Right lung (tissue), 2 donors: ENCODE measurements at regions not wholly inside any gene's neighbourhood (a gene's known extent, or its start where the extent isn't known, plus 50 kb on each side); places are given as distances from the start of the nearest gene placed in this dataset.
"Not testable (repeated sequence)": the region's sequence is repeated elsewhere in the genome, so short reads cannot be mapped to it uniquely, and the experiment has no call there.

Source experiments
- DNase-seq, 2 donors: peaks; one replicate each; pipeline ENCODE4 v3.0.0-alpha.2; 2013

DNA sequence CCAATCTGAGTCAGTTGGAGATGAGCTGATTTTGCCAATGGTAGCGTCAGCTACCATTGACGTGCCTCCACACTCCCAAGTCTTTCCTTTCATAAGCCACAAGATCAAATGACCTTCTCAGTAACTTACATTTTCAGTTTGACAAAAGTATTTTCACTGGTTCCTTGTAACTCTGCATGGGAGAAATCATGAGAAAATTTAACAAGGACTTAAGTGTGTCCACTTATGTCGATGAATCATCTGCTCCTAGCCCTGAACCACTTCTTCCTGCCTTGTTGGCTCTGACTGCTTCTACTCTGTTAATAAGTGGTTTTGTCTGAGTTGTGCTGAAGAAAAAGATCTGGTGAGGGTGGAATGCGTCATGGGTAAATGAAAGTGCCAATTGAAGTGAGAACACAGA is 101.2 kb downstream of the NFKBIZ start:
- DNase-seq, result no peak

DNA sequence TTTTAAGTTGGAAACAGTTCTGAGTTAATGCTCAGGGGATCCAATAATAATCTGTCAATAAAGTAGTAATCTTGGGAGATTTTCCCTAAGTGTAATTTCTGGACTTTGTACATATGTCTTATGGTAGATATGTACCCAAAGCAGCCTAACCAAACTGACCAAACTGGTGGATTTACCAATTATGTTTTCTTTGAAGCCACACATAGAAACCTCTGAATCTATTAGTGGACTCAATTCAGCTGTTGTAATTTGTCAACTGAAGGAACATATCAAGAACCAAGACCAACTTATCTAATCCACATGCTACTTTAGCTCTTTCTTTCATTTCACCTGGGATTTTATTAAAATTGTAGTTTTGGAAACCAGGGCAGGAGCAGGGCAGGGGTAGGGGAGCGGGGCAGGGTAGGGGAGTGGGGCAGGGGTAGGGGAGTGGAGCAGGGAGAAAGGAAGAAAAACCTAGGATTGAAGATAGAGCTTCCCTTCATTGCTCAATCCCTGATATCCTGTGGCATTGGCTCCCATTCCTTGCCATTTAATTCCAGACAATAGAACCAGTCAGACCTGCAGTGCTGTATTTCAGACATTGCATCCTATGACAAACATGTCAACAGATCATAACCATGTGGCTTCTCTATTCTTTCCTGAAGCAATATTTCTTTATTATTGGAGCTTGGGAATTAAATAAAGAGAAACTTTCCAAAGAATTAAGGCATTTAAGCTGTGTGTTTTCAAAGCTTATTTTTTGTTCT is 101.8 kb downstream of the NFKBIZ start:
- no peak for DNase-seq

DNA sequence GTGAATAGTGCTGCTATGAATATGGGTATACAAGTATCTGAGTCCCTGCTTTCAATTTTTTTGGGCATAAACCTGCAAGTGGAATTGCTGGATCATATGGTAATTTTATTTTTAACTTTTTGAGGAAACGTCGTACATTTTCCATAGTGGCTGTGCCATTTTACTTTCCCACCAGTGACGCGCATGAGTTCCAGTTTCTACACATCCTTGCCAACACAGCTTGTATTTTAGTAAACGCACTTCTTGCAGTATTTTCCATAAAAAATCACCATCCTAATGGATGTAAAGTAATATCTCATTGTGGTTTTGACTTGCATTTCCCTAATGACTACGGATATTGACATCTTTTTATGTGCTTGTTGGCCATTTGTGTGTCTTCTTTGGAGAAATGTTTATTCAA is 105.0 kb downstream of the NFKBIZ start:
- DNase-seq, result no peak

DNA sequence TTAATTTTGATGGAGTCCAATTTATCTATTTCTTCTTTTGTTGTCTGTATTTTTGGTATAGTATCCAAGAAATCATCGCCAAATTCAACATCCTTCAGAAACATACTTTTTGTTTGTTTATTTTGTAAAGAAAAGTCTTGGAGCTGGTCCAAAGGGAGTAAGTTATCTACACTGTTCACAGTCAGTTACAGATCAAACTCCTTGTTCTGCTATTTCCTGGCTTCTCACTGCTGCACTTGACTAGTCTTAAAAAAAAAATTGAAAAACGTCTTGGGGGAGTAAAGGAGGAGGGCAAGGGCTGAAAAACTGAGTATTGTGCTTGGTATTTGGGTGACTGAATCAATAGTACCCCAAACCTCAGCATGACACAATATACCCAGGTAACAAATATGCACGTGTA is 105.6 kb downstream of the NFKBIZ start:
- no peak for DNase-seq

DNA sequence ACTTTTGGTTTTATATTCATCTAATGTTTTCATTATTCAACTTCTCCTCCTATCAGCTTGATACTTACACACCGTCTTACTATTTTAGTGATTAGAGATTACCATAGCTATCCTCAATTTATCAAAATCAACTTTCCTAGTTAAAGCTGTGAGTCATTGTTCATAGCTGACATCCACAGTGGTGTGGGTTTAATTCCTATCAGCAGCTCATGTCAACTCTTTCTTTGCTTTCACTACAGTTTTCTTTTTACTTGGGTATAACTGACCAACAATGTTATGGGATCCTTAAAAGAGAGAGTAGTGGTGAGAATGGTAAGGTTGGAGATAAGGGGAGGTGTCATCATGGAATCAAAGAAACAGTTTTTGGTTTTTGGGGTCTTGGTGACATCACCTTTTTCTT is 112.7 kb downstream of the NFKBIZ start:
- DNase-seq, result no peak

DNA sequence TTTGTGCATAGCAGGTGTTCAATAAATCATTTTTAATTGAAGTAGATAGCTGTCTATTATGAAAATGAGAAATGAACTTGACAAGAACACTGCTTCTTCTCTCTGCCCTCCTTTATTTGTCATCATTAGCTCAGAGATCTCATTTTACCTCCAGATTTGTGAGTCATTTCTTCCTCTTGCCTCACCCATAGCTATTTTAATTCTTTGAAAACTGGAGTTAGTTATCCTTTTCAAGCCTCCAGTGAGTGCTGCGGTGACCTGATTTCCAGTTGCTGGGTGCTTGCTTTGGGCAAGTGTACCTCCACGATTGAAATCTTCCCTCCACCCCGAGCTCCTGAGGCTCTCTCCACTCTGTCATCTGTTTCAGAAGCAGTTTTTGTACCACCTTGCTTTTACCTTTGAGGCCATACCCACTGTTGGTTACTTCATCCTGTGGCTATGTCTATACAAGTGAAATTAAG is 114.6 kb downstream of the NFKBIZ start:
- DNase-seq, result no peak

DNA sequence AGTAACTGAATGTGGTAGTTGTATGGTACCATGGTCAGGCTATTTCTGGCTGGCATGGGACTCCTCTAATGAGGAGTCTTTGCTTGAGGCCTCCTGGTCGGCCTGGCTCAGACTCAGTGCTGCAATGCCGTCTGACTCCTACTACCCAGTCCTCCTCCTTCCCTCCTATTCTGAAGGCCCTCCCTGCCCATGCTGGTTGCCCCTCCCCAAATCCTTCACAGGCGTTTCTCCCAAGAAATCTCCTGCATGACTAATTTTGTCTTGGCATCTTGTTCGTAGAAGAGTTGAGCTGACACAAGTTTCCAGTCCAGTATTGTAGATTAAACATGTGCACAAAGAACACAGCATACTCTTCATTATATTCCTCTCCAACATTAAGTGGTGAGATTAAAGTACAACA is 115.5 kb downstream of the NFKBIZ start:
- no peak for DNase-seq

DNA sequence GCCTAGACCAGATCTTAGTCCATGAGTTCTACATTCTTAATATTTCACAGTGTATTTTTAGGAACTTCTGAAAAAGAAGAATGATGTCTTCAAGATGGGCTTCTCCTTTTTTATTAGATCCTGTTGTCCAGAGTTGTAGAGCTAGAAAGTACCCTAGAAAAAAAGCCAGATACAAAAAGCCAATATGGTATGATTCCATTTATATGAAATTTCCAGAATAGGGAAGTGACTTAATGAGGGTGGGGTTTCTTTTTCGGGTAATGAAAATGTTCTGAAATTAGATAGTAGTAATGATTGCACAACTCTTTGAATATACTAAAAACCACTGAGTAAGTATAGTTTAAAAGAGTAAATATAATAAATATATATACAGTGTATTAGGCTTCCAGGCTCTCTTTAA is 116.9 kb downstream of the NFKBIZ start:
- DNase-seq, result no peak

DNA sequence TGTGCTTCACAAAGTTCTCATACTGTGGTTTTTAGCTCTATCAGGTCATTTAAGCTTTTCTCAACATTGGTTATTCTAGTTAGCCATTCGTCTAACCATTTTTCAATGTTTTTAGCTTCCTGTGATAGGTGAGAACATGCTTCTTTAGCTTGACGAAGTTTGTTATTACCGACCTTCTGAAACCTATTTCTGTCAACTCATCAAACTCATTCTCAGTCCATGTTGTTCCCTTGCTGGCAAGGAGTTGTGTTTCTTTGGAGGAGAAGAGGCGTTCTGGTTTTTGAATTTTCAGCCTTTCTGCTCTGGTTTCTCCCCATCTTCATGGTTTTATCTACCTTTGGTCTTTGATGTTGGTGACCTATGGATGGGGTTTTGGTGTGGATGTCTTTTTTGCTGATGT is 120.9 kb downstream of the NFKBIZ start:
- DNase-seq, result no peak

DNA sequence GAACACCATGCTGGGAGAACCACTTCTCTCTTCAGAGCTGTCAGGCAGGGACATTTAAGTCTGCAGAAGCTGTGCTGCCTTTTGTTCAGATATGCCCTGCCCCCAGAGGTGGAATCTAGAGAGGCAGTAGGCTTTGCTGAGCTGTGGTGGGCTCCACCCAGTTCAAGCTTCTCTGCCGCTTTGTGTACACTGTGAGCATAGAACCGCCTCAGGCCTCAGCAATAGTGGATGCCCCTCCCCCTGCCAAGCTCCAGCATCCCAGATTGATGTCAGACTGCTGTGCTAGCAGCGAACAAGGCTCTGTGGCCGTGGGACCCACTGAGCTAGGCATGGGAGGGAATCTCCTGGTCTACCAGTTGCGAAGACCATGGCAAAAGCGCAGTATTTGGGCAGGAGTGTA is 121.6 kb downstream of the NFKBIZ start:
- no peak for DNase-seq

DNA sequence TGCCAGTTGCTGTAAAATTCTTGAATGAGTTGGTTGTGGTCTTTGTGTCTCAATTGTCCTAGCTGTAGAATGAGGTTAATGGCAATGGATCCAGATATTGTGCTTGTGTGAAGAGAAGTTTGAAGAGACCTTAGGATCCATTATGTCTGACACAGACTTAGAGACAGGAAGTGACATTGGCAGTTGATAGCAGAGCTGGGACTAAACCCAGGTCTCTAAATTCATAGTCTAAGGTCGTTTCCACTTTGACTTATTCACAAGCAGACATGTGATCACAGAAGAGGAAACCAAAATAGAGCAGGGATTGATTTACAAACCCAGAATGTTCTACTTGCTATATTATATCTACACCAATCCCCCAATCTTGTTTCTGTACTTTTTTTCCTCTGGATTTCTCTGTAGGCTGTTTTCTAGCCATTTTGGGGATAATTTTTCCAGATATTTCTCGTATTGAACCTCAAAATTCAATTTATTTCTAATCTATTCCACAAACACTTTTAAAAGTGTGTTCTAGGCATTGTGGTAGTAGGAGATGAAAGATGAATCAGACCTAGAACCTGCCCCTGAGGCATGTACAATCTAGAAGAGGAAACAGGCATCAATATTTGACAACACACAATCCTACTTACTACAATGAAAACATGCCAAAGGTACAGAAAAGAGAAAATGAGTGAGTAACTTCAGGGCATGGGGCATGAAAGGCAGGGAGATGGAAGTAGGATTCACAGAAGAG is 123.3 kb downstream of the NFKBIZ start:
- no peak for DNase-seq

DNA sequence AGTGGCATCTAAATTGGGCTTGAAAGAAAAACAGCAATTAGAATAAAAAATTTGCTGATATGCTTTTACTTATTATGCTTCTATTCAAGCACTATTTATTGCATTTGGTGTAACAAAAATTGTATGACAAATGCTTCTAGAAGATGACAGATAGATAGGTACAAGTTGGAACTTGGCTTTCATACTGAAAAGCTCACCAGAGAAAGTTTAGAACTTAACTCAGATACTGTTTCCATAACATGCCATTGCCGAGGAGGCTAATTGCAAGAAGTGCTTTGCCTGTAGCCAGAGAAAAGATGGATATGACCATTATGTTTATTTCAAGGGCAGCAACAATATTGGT is 123.8 kb downstream of the NFKBIZ start:
- DNase-seq, result no peak

DNA sequence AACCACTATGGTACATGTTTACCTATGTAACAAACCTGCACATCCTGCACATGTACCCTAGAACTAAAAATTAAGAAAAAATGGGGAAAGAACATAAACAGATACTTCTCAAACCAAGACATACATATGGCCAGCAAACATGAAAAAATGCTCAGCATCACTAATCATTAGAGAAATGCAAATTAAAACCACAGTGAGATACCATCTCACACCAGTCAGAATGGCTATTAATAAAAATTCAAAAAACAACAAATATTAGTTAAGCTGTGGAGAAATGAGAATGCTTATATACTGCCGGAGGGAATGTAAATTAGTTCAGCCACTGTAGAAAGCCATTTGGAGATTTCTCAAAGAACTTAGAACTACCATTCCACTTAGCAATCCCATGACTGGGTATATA is 126.1 kb downstream of the NFKBIZ start:
- not testable (repeated sequence) for DNase-seq

DNA sequence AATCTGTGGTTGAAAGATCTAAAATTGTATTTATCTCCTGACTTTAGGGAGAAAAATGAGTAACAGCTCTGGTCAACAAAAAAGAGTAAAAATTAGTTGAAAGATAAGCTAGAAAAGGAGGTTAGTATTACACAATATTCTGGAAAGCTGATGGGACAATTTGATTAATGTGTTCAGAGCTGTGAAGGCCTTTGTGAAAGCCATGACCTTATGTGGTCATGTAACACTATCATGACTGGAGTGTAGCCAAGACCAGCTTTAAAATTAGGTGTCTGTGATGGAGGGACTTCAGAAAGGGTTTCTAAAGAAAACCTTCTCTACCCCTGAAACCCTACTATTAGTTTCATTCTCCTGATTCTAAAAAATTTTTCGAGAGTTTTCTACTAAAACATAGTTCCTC is 127.2 kb downstream of the NFKBIZ start:
- no peak for DNase-seq

DNA sequence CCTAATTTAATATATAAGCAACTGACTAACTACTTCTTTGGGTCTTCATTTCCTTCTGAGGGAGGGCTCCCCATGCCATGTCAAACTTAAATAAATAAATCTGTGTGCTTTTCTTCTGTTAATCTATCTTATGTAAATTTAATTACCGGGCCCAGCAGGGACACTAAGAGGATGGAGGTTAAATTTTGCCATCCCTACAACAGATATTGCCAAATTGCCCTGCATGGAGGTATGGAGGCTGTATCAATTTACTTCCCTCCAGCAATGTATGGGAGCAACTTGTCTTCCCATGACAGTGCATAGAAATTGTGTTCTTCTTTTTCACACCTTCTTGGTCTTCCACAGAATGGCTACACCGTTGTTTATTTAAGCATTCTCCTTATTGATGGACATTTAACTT is 129.0 kb downstream of the NFKBIZ start:
- no peak for DNase-seq

DNA sequence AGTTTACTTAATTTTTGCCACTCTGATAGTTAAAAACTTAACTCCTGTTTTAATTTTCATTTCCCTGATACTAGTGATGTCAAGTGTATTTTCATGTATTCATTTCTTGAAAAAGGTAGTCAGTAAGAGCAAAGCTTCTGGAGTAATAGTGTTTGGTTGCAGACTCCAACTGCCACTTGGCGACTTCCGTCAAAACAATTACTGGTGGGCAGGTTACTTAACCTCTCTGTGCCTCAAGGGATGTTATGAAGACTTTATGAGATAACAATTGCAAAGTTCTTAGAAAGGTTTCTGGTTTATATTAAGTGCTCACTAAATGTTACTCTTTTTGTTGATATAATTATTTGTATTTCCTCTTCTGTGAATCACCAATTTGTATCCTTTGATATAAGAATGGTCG is 129.7 kb downstream of the NFKBIZ start:
- DNase-seq, result no peak

DNA sequence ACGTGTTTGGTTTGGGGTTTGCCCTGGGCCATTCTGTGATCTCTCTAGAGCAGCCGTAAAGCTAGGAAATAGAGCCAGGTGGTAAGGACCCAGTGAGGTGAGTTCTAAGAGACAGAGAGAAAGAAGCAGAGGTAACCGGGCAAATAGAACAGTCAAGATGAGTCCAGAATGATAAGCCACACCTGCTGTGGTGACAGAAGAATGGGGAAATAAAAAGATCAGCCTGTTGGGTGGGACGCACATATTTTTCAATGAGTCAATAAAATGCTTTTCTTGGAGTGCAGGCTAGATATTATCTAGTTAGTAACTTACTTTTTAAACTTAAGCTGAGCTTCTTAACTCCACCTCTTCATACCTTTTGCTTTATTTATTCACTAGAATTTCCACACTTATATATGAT is 135.0 kb downstream of the NFKBIZ start:
- DNase-seq, result no peak

DNA sequence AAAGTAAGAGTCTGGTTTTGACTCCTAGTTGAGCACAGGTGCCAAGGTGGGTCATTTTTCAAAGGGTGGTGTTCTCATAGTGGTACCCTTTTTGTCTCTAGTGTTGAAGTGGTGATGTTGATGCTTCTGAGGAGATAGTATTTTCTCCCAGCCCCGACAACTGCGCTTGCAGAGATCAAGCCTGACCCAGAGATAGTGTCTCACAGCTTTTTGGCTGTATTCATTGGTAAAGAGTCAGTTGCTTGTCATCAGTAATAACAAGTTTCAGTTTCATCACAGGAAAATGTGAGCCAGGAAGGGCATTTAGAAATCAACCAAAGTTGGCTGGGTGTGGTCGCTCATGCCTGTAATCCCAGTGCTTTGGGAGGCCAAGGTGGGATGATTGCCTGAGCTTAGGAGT is 139.3 kb downstream of the NFKBIZ start:
- DNase-seq, result no peak

DNA sequence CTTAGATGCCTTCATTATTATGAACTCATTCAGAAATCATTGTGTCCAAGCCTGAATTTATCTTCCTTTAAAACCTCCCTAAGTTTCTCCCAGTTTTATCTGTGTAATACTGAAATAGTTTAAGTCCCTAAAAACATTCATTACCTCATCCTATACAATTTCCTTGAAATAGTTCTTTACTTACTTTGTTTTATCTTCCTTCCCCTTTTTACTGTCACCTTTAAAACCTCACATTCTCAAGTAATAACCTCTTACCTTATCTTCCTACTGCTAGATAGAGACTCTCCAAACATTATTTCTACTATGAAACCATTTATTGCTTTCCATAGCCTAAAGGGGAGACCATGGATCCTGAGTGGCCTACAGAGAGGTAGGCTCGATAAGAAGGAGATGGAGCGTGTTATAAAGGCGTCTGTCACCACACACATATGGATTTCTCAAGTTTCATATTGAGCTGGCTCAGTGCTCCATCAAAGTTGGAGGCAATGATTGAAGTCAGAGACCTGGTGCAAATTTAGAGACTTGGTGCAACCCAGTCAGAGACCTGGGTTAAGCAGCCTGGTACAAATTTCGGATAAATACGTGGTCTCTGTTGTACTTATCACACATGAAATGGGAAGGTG is 140.4 kb downstream of the NFKBIZ start:
- DNase-seq, result no peak

DNA sequence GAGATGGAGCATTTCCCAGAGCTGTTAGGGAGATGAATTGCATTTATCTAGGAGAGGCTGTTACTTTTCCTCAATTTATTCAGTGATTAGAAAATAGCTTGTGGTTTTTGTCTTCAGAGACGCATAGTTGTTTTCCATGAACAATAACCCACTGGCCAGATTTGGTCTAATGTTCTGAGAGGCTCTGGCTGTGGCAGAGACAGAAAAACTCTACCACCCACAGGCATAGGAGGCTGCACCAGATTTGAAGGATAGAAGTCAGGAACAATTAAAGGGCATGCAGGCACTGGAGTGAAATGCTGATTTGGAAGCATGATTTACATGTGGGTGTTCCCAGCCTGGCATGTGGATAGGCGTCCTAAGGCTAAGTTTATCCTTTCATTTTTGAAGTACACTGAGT is 143.5 kb downstream of the NFKBIZ start:
- no peak for DNase-seq

DNA sequence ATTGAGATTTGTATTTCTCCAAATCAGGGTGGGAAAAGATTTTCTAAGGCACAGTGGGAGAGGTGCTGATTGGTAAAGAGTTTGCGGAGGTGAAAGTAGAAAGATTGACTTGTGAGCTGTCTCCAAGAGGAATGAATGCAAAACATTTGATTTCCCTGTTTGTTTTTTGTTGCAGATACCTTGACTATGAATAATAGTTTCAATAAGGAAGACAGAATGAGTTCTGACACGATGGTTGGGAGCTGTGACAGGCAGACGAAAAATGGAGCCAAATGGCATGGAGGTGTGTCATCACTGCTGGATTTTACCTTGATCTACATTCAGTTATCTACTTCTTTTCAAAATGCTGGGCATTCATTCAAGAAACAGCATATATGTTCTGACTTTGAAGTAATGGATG is 145.1 kb downstream of the NFKBIZ start:
- no peak for DNase-seq

DNA sequence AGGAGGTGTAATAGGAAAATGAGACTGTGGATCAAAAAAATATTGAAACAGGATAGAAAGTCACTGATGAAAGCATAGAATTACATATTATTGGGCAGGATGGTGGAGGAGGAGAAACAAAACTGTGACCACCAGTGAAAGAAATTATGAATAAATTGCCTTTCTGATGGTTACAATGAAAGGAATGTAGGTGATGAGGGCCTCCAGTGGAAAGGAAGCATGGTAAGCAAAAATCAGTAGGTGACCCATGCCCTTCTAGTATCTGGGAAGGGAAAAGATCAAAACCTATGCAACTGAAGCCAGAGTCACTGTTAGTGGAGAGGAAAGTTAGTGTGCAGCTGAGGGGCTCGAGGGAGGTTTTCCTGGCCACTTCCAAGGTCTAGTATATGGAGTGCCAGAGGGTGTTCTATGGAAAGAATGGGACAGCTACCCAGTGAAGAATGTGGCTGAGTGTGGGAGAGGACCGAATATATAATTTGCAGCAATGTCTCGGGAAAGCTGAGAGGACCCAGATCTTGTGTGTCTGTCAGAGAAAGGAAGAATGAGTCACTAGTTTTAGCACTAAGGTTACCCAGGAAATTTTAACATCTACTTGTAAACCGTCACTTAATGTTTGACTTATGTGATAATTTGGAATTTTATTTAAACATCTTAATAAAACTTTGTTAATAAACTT is 146.2 kb downstream of the NFKBIZ start:
- DNase-seq, result no peak

DNA sequence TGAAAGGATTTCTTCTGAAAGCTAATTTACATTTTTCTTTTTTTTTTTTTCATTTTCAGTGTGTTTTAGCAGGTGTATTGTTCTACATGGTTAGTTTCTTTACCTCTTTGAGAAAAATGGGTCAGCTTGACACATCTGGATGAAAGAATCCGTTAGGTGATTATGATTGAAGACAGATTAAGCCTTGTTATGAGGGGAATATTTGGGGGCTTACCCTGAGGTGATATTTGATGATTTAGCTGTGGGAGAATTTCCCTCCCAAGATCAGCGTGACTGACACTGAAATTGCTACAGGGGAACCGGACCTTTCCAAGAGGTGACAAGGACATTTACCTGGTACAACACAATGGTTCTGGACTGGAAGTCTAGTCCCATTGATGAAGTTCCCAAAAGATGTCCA is 147.5 kb downstream of the NFKBIZ start:
- DNase-seq, result no peak
